ENCODE measurements at regions not wholly inside any gene's neighbourhood (a gene's known extent, or its start where the extent isn't known, plus 50 kb on each side); places are given as distances from the start of the nearest gene placed in this dataset.
"Not testable (repeated sequence)": the region's sequence is repeated elsewhere in the genome, so short reads cannot be mapped to it uniquely, and the experiment has no call there.

GRCh38 chr16:75837264-75837663 is 111.0 kb upstream of the CPHXL start:
- no peak for DNase-seq (ENCODE audit: low read depth)

- no peak for DNase-seq (ENCODE audit: low read depth)
Measured at GRCh38 chr16:75837681-75838080, 111.4 kb upstream of the CPHXL start.

- no peak for DNase-seq (ENCODE audit: low read depth)
Measured at GRCh38 chr16:75841517-75841916, 115.2 kb upstream of the CPHXL start.

- no peak for DNase-seq (ENCODE audit: low read depth)
Measured at GRCh38 chr16:75847172-75847571, 120.9 kb upstream of the CPHXL start.

- DNase-seq (ENCODE audit: low read depth) = no peak
Measured at GRCh38 chr16:75854152-75854551, 127.9 kb upstream of the CPHXL start.

GRCh38 chr16:75860326-75861053 is 134.2 kb upstream of the CPHXL start:
- peak; percentile 7 for DNase-seq (ENCODE audit: low read depth)

- no peak for DNase-seq (ENCODE audit: low read depth)
Measured at GRCh38 chr16:75861311-75862097, 135.2 kb upstream of the CPHXL start.

GRCh38 chr16:75862098-75862386 is 135.8 kb upstream of the CPHXL start:
- no peak for DNase-seq (ENCODE audit: low read depth)

GRCh38 chr16:75864243-75864642 is 138.0 kb upstream of the CPHXL start:
- DNase-seq (ENCODE audit: low read depth) = no peak

GRCh38 chr16:75865736-75866135 is 139.4 kb upstream of the CPHXL start:
- DNase-seq (ENCODE audit: low read depth) = no peak

GRCh38 chr16:75868636-75869632 is 142.6 kb upstream of the CPHXL start:
- DNase-seq (ENCODE audit: low read depth) = no peak

- DNase-seq (ENCODE audit: low read depth) = not testable (repeated sequence)
Measured at GRCh38 chr16:75881280-75881679, 155.0 kb upstream of the CPHXL start.

GRCh38 chr16:75899163-75899562 is 172.9 kb upstream of the CPHXL start:
- no peak for DNase-seq (ENCODE audit: low read depth)

- no peak for DNase-seq (ENCODE audit: low read depth)
Measured at GRCh38 chr16:75908331-75909117, 182.2 kb upstream of the CPHXL start.

- no peak for DNase-seq (ENCODE audit: low read depth)
Measured at GRCh38 chr16:75909746-75910145, 183.5 kb upstream of the CPHXL start.

GRCh38 chr16:75911896-75912295 is 185.6 kb upstream of the CPHXL start:
- DNase-seq (ENCODE audit: low read depth) = peak; percentile 88

GRCh38 chr16:75913958-75914357 is 187.7 kb upstream of the CPHXL start:
- DNase-seq (ENCODE audit: low read depth) = no peak

GRCh38 chr16:75916451-75916850 is 190.2 kb upstream of the CPHXL start:
- DNase-seq (ENCODE audit: low read depth) = peak; percentile 79

GRCh38 chr16:75918109-75918508 is 191.8 kb upstream of the CPHXL start:
- no peak for DNase-seq (ENCODE audit: low read depth)

- peak; percentile 86 for DNase-seq (ENCODE audit: low read depth)
Measured at GRCh38 chr16:75919664-75920063, 193.4 kb upstream of the CPHXL start.

GRCh38 chr16:75921281-75921680 is 195.0 kb upstream of the CPHXL start:
- no peak for DNase-seq (ENCODE audit: low read depth)

- DNase-seq (ENCODE audit: low read depth) = peak; percentile 54
Measured at GRCh38 chr16:75922250-75922649, 196.0 kb upstream of the CPHXL start.

Data from amniotic epithelial cell (primary cell).